IMR-90 (cell line): ENCODE measurements at regions not wholly inside any gene's neighbourhood (a gene's known extent, or its start where the extent isn't known, plus 50 kb on each side); places are given as distances from the start of the nearest gene placed in this dataset.

Experiments used
- ATAC-seq: fragments of 200-7000 bp; cut with Tn5 transposase; 2 replicates; pipeline ENCODE4 v1.9.1; 2020; ENCODE audit warnings: low read depth, mild to moderate bottlenecking, moderate library complexity
- BruUV-seq: library from RNA; stranded (reverse); fragments of 400-500 nt; replicated peaks from 2 replicates; lab custom pipeline; 2021; lab: Mats Ljungman, UMichigan
- CTCF ChIA-PET: fragments of 300-600 bp; formaldehyde crosslinking; extraction: SDS; loops from one replicate; lab custom pipeline; 2021; ENCODE audit warnings: antibody characterized with exemption; lab: Yijun Ruan, JAX
- POLR2A ChIA-PET: fragments of 300-600 bp; sonication (Branson Sonifier 250); formaldehyde crosslinking; loops from one replicate; lab custom pipeline; 2022; ENCODE audit warnings: antibody characterized with exemption; ENCODE audit not compliant: unreplicated experiment; lab: Charles Lee
- DNase-seq: peaks from one replicate; pipeline ENCODE4 v3.0.0; 2013
- H2AFZ ChIP-seq: replicated peaks from 2 replicates; pipeline ENCODE3; 2013; ENCODE audit warnings: low read length, mild to moderate bottlenecking; ENCODE audit not compliant: poor library complexity
- H2AK5ac ChIP-seq: 2 replicates; pipeline ENCODE4 v1.6.1; 2013; ENCODE audit warnings: low read depth, low read length, inconsistent platforms
- H2AK9ac ChIP-seq: replicated peaks from 2 replicates; pipeline ENCODE3; 2013; ENCODE audit warnings: mild to moderate bottlenecking, low read depth, low read length, moderate library complexity; ENCODE audit not compliant: poor library complexity
- H2BK120ac ChIP-seq: 2 replicates; pipeline ENCODE4 v1.6.1; 2013; ENCODE audit warnings: low read depth, low read length, inconsistent platforms
- H2BK15ac ChIP-seq: 3 replicates; pipeline ENCODE4 v1.6.1; 2013; ENCODE audit warnings: low read depth, low read length, inconsistent platforms
- H2BK20ac ChIP-seq: 2 replicates; pipeline ENCODE4 v1.6.1; 2013; ENCODE audit warnings: low read depth, mild to moderate bottlenecking, inconsistent platforms, low read length, moderate library complexity
- H2BK5ac ChIP-seq: 2 replicates; pipeline ENCODE4 v1.6.1; 2013; ENCODE audit warnings: mild to moderate bottlenecking, low read depth, low read length, inconsistent platforms; ENCODE audit not compliant: poor library complexity, severe bottlenecking
- H3K14ac ChIP-seq: replicated peaks from 2 replicates; pipeline ENCODE4 v1.6.1; 2013; ENCODE audit warnings: low read depth, low read length, inconsistent platforms
- H3K18ac ChIP-seq: 2 replicates; pipeline ENCODE4 v1.6.1; 2013; ENCODE audit warnings: low read depth, low read length, control low read depth
- H3K23ac ChIP-seq: 2 replicates; pipeline ENCODE4 v1.6.1; 2013; ENCODE audit warnings: low read depth, low read length, inconsistent platforms
- H3K27ac ChIP-seq: 2 replicates; pipeline ENCODE4 v1.5.1; 2013; ENCODE audit warnings: mild to moderate bottlenecking, control low read depth, low read length; ENCODE audit not compliant: insufficient read depth
- H3K27me3 ChIP-seq: 2 replicates; pipeline ENCODE4 v1.6.1; 2013; ENCODE audit warnings: low read length; ENCODE audit not compliant: control insufficient read depth, insufficient read depth
- H3K36me3 ChIP-seq: 2 replicates; pipeline ENCODE4 v1.6.1; 2013; ENCODE audit warnings: low read length, mixed read lengths; ENCODE audit not compliant: control insufficient read depth, insufficient read depth
- H3K4ac ChIP-seq: 2 replicates; pipeline ENCODE4 v1.6.1; 2013; ENCODE audit warnings: low read depth, low read length, inconsistent platforms
- H3K4me1 ChIP-seq: 2 replicates; pipeline ENCODE4 v1.6.1; 2013; ENCODE audit warnings: low read length, mixed read lengths; ENCODE audit not compliant: control insufficient read depth, insufficient read depth
- H3K4me2 ChIP-seq: 2 replicates; pipeline ENCODE4 v1.6.1; 2013; ENCODE audit warnings: low read depth, mild to moderate bottlenecking, control low read depth, low read length, moderate library complexity
- H3K4me3 ChIP-seq: 2 replicates; pipeline ENCODE4 v1.5.1; 2013; ENCODE audit warnings: low read depth, mild to moderate bottlenecking, control low read depth, low read length, moderate library complexity; ENCODE audit not compliant: insufficient read depth
- H3K56ac ChIP-seq: 2 replicates; pipeline ENCODE4 v1.6.1; 2013; ENCODE audit warnings: low read length, inconsistent platforms; ENCODE audit not compliant: insufficient read depth; ENCODE audit errors: extremely low read depth
- H3K79me1 ChIP-seq, 2 experiments: 2 replicates each; pipeline ENCODE4 v1.6.1; 2013; ENCODE audit warnings: low read length in 2 of 2, inconsistent platforms in 1 of 2, low read depth in 1 of 2
- H3K9ac ChIP-seq: 2 replicates; pipeline ENCODE4 v1.6.1; 2013; ENCODE audit warnings: low read depth, low read length, control low read depth
- H3K9me1 ChIP-seq: 2 replicates; pipeline ENCODE4 v1.6.1; 2013; ENCODE audit warnings: low read length, inconsistent platforms; ENCODE audit not compliant: insufficient read depth
- H3K9me3 ChIP-seq: 2 replicates; pipeline ENCODE4 v1.6.1; 2013; ENCODE audit warnings: low read length; ENCODE audit not compliant: control insufficient read depth, insufficient read depth
- H4K20me1 ChIP-seq: 2 replicates; pipeline ENCODE4 v1.6.1; 2013; ENCODE audit warnings: low read length, inconsistent platforms; ENCODE audit not compliant: insufficient read depth
- H4K5ac ChIP-seq: 2 replicates; pipeline ENCODE4 v1.6.1; 2013; ENCODE audit warnings: mild to moderate bottlenecking, low read depth, low read length, control low read depth
- H4K8ac ChIP-seq, 2 experiments: 2 replicates each; pipeline ENCODE4 v1.6.1; 2013; ENCODE audit warnings: low read depth in 2 of 2, low read length in 2 of 2, control low read depth in 1 of 2, inconsistent platforms in 1 of 2
- H4K91ac ChIP-seq: 2 replicates; pipeline ENCODE4 v1.6.1; 2013; ENCODE audit warnings: low read depth, low read length, inconsistent platforms; ENCODE audit not compliant: insufficient read depth
- CEBPB ChIP-seq: IDR thresholded peaks from 2 replicates; pipeline ENCODE4 v1.6.1; 2012; ENCODE audit warnings: low read depth, low read length, improper control_type of control experiment
- SMC3 ChIP-seq: fragments of 150-350 bp; IDR thresholded peaks from 2 replicates; pipeline ENCODE4 v1.6.1; 2016; ENCODE audit warnings: low read depth, mild to moderate bottlenecking, antibody characterized with exemption, low read length, moderate library complexity
- WGBS, 2 experiments: methylation state at CpG; one replicate each; pipeline versions ENCODE4 v1.1.5 to v1.1.7; 2013; ENCODE audit warnings: missing lambda C conversion rate in 2 of 2; ENCODE audit not compliant: insufficient read length in 1 of 2; ENCODE audit errors: extremely low coverage in 2 of 2; 5-methylcytosine and 5-hydroxymethylcytosine counted together
- dilution Hi-C: fragments of 300-500 bp; cut with HindIII; formaldehyde crosslinking; loops from one replicate; pipeline ENCODE4 v1.14.3; 2018; ENCODE audit warnings: low sequenced_read_pairs; ENCODE audit not compliant: unreplicated experiment
- in situ Hi-C: fragments of 300-500 bp; cut with MboI; formaldehyde crosslinking; loops from 3 replicates; pipeline ENCODE4 v1.14.3; 2019; ENCODE audit warnings: low sequenced_read_pairs, inconsistent platforms, mixed read lengths
- intact Hi-C: fragments of 100-400 bp; cut with micrococcal nuclease; formaldehyde crosslinking; loops from 2 replicates; pipeline ENCODE4 v1.10.0; 2022

DNA sequence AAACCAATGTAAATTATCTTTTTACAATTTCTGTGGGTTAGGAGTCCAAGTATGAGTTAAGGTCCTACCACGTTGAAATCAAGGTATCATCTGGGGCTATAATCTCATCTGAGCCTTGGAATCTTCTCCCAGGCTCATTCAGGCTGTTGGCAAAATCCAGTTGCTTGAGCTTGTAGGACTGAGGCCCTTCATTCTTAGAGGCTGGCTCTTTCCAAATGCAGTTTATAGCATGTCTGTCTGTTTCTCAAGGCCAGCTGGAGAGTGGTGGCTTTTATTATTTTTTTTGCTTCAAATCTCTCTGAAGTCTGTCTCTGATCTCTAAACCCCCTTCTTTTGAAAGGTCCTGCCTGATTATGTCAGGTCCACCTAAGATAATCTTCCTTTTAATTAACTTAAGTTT, 177.2 kb upstream of the ASCC3 start:
- Histone ChIP-seq H3K4ac (no peak overlapping the region), H3K23ac (no peak overlapping the region), H4K5ac (no peak overlapping the region), H3K4me1 (no peaks in the 10 kb centered on the region), H2AK5ac (no peak overlapping the region), H2AFZ (no peak overlapping the region), H2BK120ac (no peak overlapping the region), H2AK9ac (no peak overlapping the region), H3K4me3 (no peak overlapping the region), H4K91ac (no peak overlapping the region), H2BK15ac (no peak overlapping the region), H3K79me1 (no peaks in the 10 kb centered on the region), H3K56ac (no peak overlapping the region), H4K20me1 (no peaks in the 10 kb centered on the region), H3K18ac (no peak overlapping the region), H2BK20ac (no peak overlapping the region), H3K36me3 (no peaks in the 10 kb centered on the region), H2BK5ac (no peak overlapping the region), H3K9ac (no peak overlapping the region), H3K9me1 (no peaks in the 10 kb centered on the region), H3K14ac (no peak overlapping the region), H3K9me3 (peaks cover 16% of the 10 kb centered on the region; the same call in 1 of the 2 replicates), H3K27me3 (no peaks in the 10 kb centered on the region), H4K8ac (no peak overlapping the region), H3K27ac (no peak overlapping the region), H3K4me2 (no peak overlapping the region)
- in situ Hi-C loops, result no loop called here
- CTCF ChIA-PET, result no interaction called here
- no peak for TF ChIP-seq SMC3
- TF ChIP-seq CEBPB, result no peak
- dilution Hi-C loops, result no loop called here
- BruUV-seq, result no TSS peak
- POLR2A ChIA-PET, result interaction anchor here (0.6 kb wide), 1 partner anchor 124 kb away, joined by 5 read pairs; no protein-coding TSS in a partner anchor
- no peak for ATAC-seq
- intact Hi-C loops, result no loop called here
- WGBS, 2 experiments, result no CpG with 5 or more reads among the region's 1 CpG
- no peak for DNase-seq
